NB4 (cell line): ENCODE measurements at regions not wholly inside any gene's neighbourhood (a gene's known extent, or its start where the extent isn't known, plus 50 kb on each side); places are given as distances from the start of the nearest gene placed in this dataset.
"Not testable (repeated sequence)": the region's sequence is repeated elsewhere in the genome, so short reads cannot be mapped to it uniquely, and the experiment has no call there.

Experiments
- DNase-seq: peaks from one replicate; pipeline ENCODE4 v3.0.0; 2010; ENCODE audit warnings: low read depth
- H3K4me3 ChIP-seq: one replicate; pipeline ENCODE4 v1.5.1; 2011; ENCODE audit warnings: mild to moderate bottlenecking, low read depth, low read length, moderate library complexity
- CTCF ChIP-seq: IDR thresholded peaks from one replicate; pipeline ENCODE4 v1.5.1; 2012; ENCODE audit warnings: low read depth, low read length
- MAX ChIP-seq: IDR thresholded peaks from 2 replicates; pipeline ENCODE4 v1.6.1; 2011; ENCODE audit warnings: low read depth, low read length
- MYC ChIP-seq: IDR thresholded peaks from 2 replicates; pipeline ENCODE4 v1.6.1; 2011; ENCODE audit warnings: low read depth, low read length
- POLR2A ChIP-seq: IDR thresholded peaks from 2 replicates; pipeline ENCODE4 v1.6.1; 2011; ENCODE audit warnings: mild to moderate bottlenecking; ENCODE audit not compliant: insufficient read length; ENCODE audit errors: extremely low read depth

- TF ChIP-seq MYC (no peak), POLR2A (no peak), CTCF (no peak), MAX (no peak)
- DNase-seq = no peak
- no peak overlapping the region for H3K4me3 ChIP-seq
Observed at GRCh38 chr3:6743067-6743720, 117.7 kb upstream of the GRM7 start.

- DNase-seq = no peak
- TF ChIP-seq MAX (no peak), CTCF (no peak), MYC (no peak), POLR2A (no peak)
- no peak overlapping the region for H3K4me3 ChIP-seq
Observed at GRCh38 chr3:6746443-6746842, 114.5 kb upstream of the GRM7 start.

- TF ChIP-seq POLR2A (no peak), MYC (no peak), CTCF (no peak), MAX (no peak)
- H3K4me3 ChIP-seq = no peak overlapping the region
- DNase-seq = no peak
Observed at GRCh38 chr3:6747017-6747416, 113.9 kb upstream of the GRM7 start.

- TF ChIP-seq MYC (no peak), POLR2A (no peak), CTCF (no peak)
- no peak overlapping the region for H3K4me3 ChIP-seq
- no peak for DNase-seq
Observed at GRCh38 chr3:6750782-6751181, 110.1 kb upstream of the GRM7 start.

- DNase-seq = no peak
- TF ChIP-seq POLR2A (no peak), CTCF (no peak)
- no peak overlapping the region for H3K4me3 ChIP-seq
Observed at GRCh38 chr3:6753536-6753935, 107.4 kb upstream of the GRM7 start.

GRCh38 chr3:6769532-6770396 lies 91.2 kb upstream of the GRM7 start:
- H3K4me3 ChIP-seq, DNase-seq: not testable (repeated sequence)

GRCh38 chr3:6770397-6770690 lies 90.6 kb upstream of the GRM7 start:
- no peak for DNase-seq
- H3K4me3 ChIP-seq = no peak overlapping the region
- TF ChIP-seq MYC = no peak
- no peak for TF ChIP-seq POLR2A
- TF ChIP-seq CTCF = no peak
- TF ChIP-seq MAX = no peak
